ENCODE measurements at regions not wholly inside any gene's neighbourhood (a gene's known extent, or its start where the extent isn't known, plus 50 kb on each side); places are given as distances from the start of the nearest gene placed in this dataset.

GRCh38 chrX:99371976-99372595 is 1038.0 kb downstream of the PCDH19 start:
- Histone ChIP-seq H3K9ac (replicated peaks in 1 of 4; ENCODE audit: extremely low read depth in 1 of 4, low read depth in 3 of 4, low read length in 3 of 4) (no peak overlapping the region), H2AFZ (ENCODE audit: low read length) (no peak overlapping the region), H3K14ac (ENCODE audit: insufficient read length) (no peak overlapping the region), H4K5ac (ENCODE audit: insufficient read length, low read depth, low read length) (no peak overlapping the region), H2BK120ac (replicated peaks; ENCODE audit: low read depth, low read length) (no peak overlapping the region), H3K27ac (ENCODE audit: low read depth, low read length) (no peak overlapping the region), H3K4ac (replicated peaks; ENCODE audit: insufficient read length, low read depth, low read length) (no peak overlapping the region), H3K9me3 (ENCODE audit: insufficient read depth in 2 of 2, low read depth in 1 of 2, low read length in 1 of 2) (peaks cover 0 to 5% of the 10 kb centered on the region in 2 experiments; a peak in 1 of 4 replicates), H4K20me1 (replicated peaks in 1 of 2; ENCODE audit: control insufficient read depth in 1 of 2, insufficient read depth in 2 of 2, low read length in 2 of 2) (no peaks in the 10 kb centered on the region), H3K36me3 (ENCODE audit: control insufficient read depth in 2 of 4, insufficient read depth in 4 of 4, low read length in 3 of 4) (no peaks in the 10 kb centered on the region), H3K56ac (replicated peaks; ENCODE audit: insufficient read length, low read depth, low read length) (no peak overlapping the region), H2AK5ac (ENCODE audit: low read depth, low read length) (no peak overlapping the region), H4K8ac (ENCODE audit: extremely low read depth, insufficient read depth, low read length) (no peak overlapping the region), H3K79me1 (ENCODE audit: low read depth, low read length) (no peaks in the 10 kb centered on the region), H3K23me2 (ENCODE audit: low read depth, low read length) (no peaks in the 10 kb centered on the region), H3K4me3 (ENCODE audit: extremely low read depth in 1 of 4, insufficient read depth in 2 of 4, low read depth in 3 of 4, low read length in 4 of 4) (no peak overlapping the region), H3K27me3 (replicated peaks in 1 of 4; ENCODE audit: control insufficient read depth in 3 of 4, extremely low read depth in 1 of 4, insufficient read depth in 3 of 4, low read length in 3 of 4) (no peaks in the 10 kb centered on the region), H2BK5ac (ENCODE audit: low read depth, low read length) (no peak overlapping the region), H3K79me2 (ENCODE audit: control insufficient read depth in 1 of 2, insufficient read depth in 2 of 2, low read length in 2 of 2) (no peaks in the 10 kb centered on the region), H3K4me1 (replicated peaks in 1 of 4; ENCODE audit: control insufficient read depth in 3 of 4, insufficient read depth in 4 of 4, low read length in 3 of 4) (no peaks in the 10 kb centered on the region), H2BK20ac (ENCODE audit: low read length) (no peak overlapping the region), H2BK12ac (ENCODE audit: low read depth, low read length) (no peak overlapping the region), H3K4me2 (ENCODE audit: insufficient read depth in 1 of 2, low read depth in 2 of 2, low read length in 2 of 2) (no peak overlapping the region), H3K23ac (ENCODE audit: insufficient read length) (no peak overlapping the region), H2BK15ac (ENCODE audit: low read length) (no peak overlapping the region), H4K91ac (replicated peaks; ENCODE audit: insufficient read length, low read length) (no peak overlapping the region), H3K18ac (ENCODE audit: extremely low read depth, low read length) (no peak overlapping the region)
- POLR2A ChIA-PET (ENCODE audit: partially characterized antibody), result no interaction called here
- DNase-seq (ENCODE audit: low read depth in 1 of 2, low spot score in 2 of 2), result no peak
- no peak for TF ChIP-seq SP4 (IDR thresholded peaks at IDR 0.05; ENCODE audit: low read length)
- TF ChIP-seq RBBP5 (IDR thresholded peaks at IDR 0.05; ENCODE audit: borderline replicate concordance, low read depth, low read length), result no peak
- TF ChIP-seq SAP30 (IDR thresholded peaks at IDR 0.05; ENCODE audit: insufficient read depth, insufficient replicate concordance, low read length), result no peak
- CTCF ChIA-PET (ENCODE audit: partially characterized antibody), result interaction anchor here (1.2 kb wide), 1 partner anchor 23 kb away, joined by 3 read pairs; no protein-coding TSS in a partner anchor
- FAIRE-seq, result no peak
- 98% methylated on average over 28 of the region's 53 CpGs; no CpG with 5 or more reads in 1 of the 2 experiments for WGBS, 2 experiments (ENCODE audit: extremely low coverage in 1 of 2, insufficient coverage in 1 of 2, insufficient read length in 1 of 2, insufficient replicate concordance in 2 of 2, low coverage in 1 of 2, low lambda C conversion rate in 2 of 2, missing lambda C conversion rate in 1 of 2)

All from H1 (cell line).